ENCODE measurements at regions not wholly inside any gene's neighbourhood (a gene's known extent, or its start where the extent isn't known, plus 50 kb on each side); places are given as distances from the start of the nearest gene placed in this dataset.
A peak's percentile ranks its signal among the peaks of the same experiment; 100 is the strongest.
"Not testable (repeated sequence)": the region's sequence is repeated elsewhere in the genome, so short reads cannot be mapped to it uniquely, and the experiment has no call there.

- Histone ChIP-seq H3K27me3 (peaks cover 4 to 95% of the 10 kb centered on the region in 2 donors), H3K27ac (no peak overlapping the region), H3K36me3 (no peaks in the 10 kb centered on the region), H3K9me3 (no peaks in the 10 kb centered on the region), H3K4me1 (no peaks in the 10 kb centered on the region), H3K4me3 (no peak overlapping the region)
- TF ChIP-seq CTCF (IDR thresholded peaks at IDR 0.05), result peak in 1 of 2 donors; percentile 46
- no peak for DNase-seq
- peak; percentile 91 for ATAC-seq
- intact Hi-C loops (cut with DNase I), result loop anchor here in 1 of 2 donors (10.0 kb wide), 1 partner anchor 331 kb away; no protein-coding TSS in a partner anchor
Observed at GRCh38 chr6:28683945-28684538, 158.4 kb downstream of the GPX5 start.

- not testable (repeated sequence) for H3K9me3 ChIP-seq, ATAC-seq, DNase-seq, H3K4me1 ChIP-seq, H3K36me3 ChIP-seq, H3K27ac ChIP-seq, H3K4me3 ChIP-seq
- intact Hi-C loops (cut with DNase I), result loop anchor here in 1 of 2 donors (10.0 kb wide), 1 partner anchor 329 kb away; no protein-coding TSS in a partner anchor
- H3K27me3 ChIP-seq, result peaks cover 0 to 93% of the 10 kb centered on the region in 2 donors
Observed at GRCh38 chr6:28685960-28686359, 160.3 kb downstream of the GPX5 start.

DNA sequence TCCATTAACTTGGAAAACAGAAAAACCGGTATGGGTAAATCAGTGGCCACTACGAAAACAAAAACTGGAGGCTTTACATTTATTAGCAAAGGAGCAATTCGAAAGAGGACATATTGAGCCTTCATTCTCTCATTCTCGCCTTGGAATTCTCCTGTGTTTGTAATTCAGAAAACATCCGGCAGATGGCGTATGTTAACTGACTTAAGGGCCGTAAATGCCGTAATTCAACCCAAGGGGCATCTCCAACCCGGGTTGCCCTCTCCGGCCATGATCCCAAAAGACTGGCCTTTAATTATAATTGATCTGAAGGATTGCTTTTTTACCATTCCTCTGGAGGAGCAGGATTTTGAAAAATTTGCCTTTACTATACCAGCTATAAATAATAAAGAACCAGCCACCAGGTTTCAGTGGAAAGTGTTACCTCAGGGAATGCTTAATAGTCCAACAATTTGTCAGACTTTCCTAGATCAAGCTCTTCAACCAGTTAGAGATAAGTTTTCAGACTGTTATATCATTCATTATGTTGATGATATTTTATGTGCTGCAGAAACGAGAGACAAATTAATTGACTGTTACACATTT lies 160.9 kb downstream of the GPX5 start:
- not testable (repeated sequence) for H3K36me3 ChIP-seq, H3K27ac ChIP-seq, H3K4me3 ChIP-seq, ATAC-seq, H3K4me1 ChIP-seq, H3K9me3 ChIP-seq
- intact Hi-C loops (cut with DNase I), result loop anchor here in 1 of 2 donors (10.0 kb wide), 1 partner anchor 328 kb away; no protein-coding TSS in a partner anchor
- TF ChIP-seq CTCF (IDR thresholded peaks at IDR 0.05), result peak; percentile 73 to 80
- H3K27me3 ChIP-seq, result peaks cover 0 to 93% of the 10 kb centered on the region in 2 donors
- peak in 2 of 4 donors; percentile 62 to 74 for DNase-seq

GRCh38 chr6:28687309-28687981 lies 161.8 kb downstream of the GPX5 start:
- peaks cover under 1 to 93% of the 10 kb centered on the region in 2 donors for H3K27me3 ChIP-seq
- H3K27ac ChIP-seq, ATAC-seq, H3K4me1 ChIP-seq, DNase-seq, H3K36me3 ChIP-seq, H3K9me3 ChIP-seq, H3K4me3 ChIP-seq: not testable (repeated sequence)
- intact Hi-C loops (cut with DNase I), result loop anchor here in 1 of 2 donors (10.0 kb wide), 1 partner anchor 327 kb away; no protein-coding TSS in a partner anchor

DNA sequence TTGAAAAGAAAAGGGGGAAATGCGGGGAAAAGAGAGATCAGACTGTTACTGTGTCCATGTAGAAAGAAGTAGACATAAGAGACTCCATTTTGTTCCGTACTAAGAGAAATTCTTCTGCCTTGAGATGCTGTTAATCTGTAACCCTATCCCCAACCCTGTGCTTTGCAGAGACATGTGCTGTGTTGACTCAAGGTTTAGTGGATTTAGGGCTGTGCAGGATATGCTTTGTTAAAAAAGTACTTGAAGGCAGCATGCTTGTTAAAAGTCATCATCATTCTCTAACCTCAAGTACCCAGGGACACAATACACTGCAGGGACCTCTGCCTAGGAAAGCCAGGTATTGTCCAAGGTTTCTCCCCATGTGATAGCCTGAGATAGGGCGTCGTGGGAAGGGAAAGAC lies 166.3 kb downstream of the GPX5 start:
- H3K27ac ChIP-seq; DNase-seq; ATAC-seq; H3K4me1 ChIP-seq; H3K36me3 ChIP-seq; H3K9me3 ChIP-seq; H3K4me3 ChIP-seq; intact Hi-C loops (cut with DNase I): not testable (repeated sequence)
- H3K27me3 ChIP-seq, result peaks cover 36 to 91% of the 10 kb centered on the region in 2 donors

- no peak overlapping the region for H3K27ac ChIP-seq
- DNase-seq, result no peak
- H3K4me3 ChIP-seq, result no peak overlapping the region
- H3K27me3 ChIP-seq, result peaks cover 41 to 92% of the 10 kb centered on the region in 2 donors
- H3K4me1 ChIP-seq, result no peaks in the 10 kb centered on the region
- no peak for ATAC-seq
- H3K36me3 ChIP-seq, result no peaks in the 10 kb centered on the region
- H3K9me3 ChIP-seq, result no peaks in the 10 kb centered on the region
- no peak for TF ChIP-seq CTCF (IDR thresholded peaks at IDR 0.05)
- intact Hi-C loops (cut with DNase I), result no loop called here
Observed at GRCh38 chr6:28693033-28693750, 167.5 kb downstream of the GPX5 start.
